IPS DF 6.9 (cell line): ENCODE measurements at regions not wholly inside any gene's neighbourhood (a gene's known extent, or its start where the extent isn't known, plus 50 kb on each side); places are given as distances from the start of the nearest gene placed in this dataset.

Source experiments
- DNase-seq: peaks from one replicate; pipeline ENCODE4 v3.0.0-alpha.2; 2013; ENCODE audit warnings: low read depth, low spot score
- H3K27ac ChIP-seq: one replicate; pipeline ENCODE4 v1.5.1; 2013; ENCODE audit warnings: low read length, control low read depth
- H3K27me3 ChIP-seq: 2 replicates; pipeline ENCODE4 v1.6.1; 2013; ENCODE audit warnings: mild to moderate bottlenecking, low read length; ENCODE audit not compliant: control insufficient read depth, insufficient read depth
- H3K36me3 ChIP-seq: 2 replicates; pipeline ENCODE4 v1.6.1; 2013; ENCODE audit warnings: low read length; ENCODE audit not compliant: control insufficient read depth, insufficient read depth
- H3K4me1 ChIP-seq: 2 replicates; pipeline ENCODE4 v1.6.1; 2013; ENCODE audit warnings: low read length; ENCODE audit not compliant: control insufficient read depth, insufficient read depth
- H3K4me3 ChIP-seq: 2 replicates; pipeline ENCODE4 v1.5.1; 2013; ENCODE audit warnings: mild to moderate bottlenecking, low read length
- H3K9me3 ChIP-seq: 2 replicates; pipeline ENCODE4 v1.6.1; 2013; ENCODE audit warnings: low read length, inconsistent platforms; ENCODE audit not compliant: control insufficient read depth, insufficient read depth
- WGBS: extraction: QIAGEN DNeasy Blood & Tissue Kit; methylation state at CpG from one replicate; pipeline ENCODE4 v1.1.7; 2013; ENCODE audit warnings: mixed read lengths, missing lambda C conversion rate; ENCODE audit not compliant: insufficient read length, insufficient coverage; 5-methylcytosine and 5-hydroxymethylcytosine counted together

DNA sequence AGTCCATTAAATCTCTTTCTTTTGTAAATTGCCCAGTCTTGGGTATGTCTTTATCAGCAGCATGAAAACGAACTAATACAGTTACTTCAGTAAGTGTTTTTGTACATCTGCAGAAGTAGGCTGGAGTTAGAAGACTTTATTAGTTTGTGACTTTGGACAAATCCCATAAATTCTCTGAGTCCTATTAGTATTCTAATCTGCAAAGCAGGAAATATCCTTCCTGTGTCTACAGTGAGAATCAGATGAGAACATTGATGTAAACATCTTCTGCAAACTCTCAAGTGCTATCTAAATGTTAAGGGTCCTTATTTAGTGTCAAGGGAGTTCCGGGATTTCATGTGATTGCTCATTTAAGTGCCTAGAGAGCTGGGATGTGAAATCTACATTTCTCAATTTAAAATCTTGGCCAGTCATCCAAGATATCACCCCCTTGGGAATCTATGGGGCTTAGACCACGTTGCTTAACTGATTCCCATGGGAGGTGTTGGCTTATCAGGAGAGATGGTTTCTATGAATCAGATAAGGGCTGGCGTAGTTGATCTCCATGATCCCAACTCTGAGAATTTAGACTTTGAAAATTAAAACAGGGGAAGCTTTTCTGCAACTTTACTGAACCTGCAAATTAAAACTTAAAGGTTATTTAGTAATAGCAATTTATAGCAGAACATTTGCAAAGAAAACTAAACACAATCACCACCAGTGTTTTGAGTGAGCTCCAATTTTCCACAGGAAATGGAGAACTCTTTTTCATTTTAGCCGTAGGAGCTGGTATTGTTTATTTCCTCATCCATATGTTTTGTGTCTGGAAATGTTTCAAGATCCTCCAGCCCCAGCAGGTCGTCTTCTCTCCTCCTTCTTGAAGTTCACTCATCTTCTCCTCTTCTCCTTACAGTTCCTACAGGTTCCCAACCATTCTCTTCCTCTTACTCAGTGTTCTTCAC, 241.6 kb upstream of the CD180 start:
- Histone ChIP-seq H3K27me3 (no peaks in the 10 kb centered on the region), H3K4me3 (no peak overlapping the region), H3K9me3 (no peaks in the 10 kb centered on the region), H3K27ac (no peak overlapping the region), H3K4me1 (no peaks in the 10 kb centered on the region), H3K36me3 (no peaks in the 10 kb centered on the region)
- no CpG with 5 or more reads among the region's 6 CpGs for WGBS
- DNase-seq, result no peak

- no CpG with 5 or more reads among the region's 2 CpGs for WGBS
- no peak for DNase-seq
These were observed 238.4 kb upstream of the CD180 start for GRCh38 chr5:67435032-67435431.

DNA sequence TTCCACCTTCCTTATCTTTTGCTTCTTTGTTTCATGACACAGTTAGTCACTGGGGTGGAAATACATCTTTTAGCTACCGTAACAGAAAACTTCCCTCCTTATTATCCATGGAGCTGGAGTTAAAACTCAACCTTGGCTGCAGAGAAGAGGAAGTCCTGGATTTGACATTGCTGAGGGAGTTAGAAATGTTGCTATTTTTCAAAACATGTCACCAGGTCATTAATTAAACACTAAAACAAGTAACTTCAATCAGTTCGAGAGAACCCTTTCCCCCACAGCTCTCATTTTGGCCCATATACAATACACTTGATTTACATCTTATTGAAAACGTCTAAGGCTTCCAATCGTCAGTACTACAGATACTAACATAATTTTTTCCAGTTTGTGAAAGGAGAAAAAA, 237.9 kb upstream of the CD180 start:
- no peak for DNase-seq
- Histone ChIP-seq H3K36me3 (no peaks in the 10 kb centered on the region), H3K4me1 (no peaks in the 10 kb centered on the region)

More at GRCh38 chr5:67435032-67435431, 238.4 kb upstream of the CD180 start:
- Histone ChIP-seq H3K4me1 (no peaks in the 10 kb centered on the region), H3K4me3 (no peak overlapping the region), H3K36me3 (no peaks in the 10 kb centered on the region), H3K27me3 (no peaks in the 10 kb centered on the region), H3K27ac (no peak overlapping the region), H3K9me3 (no peaks in the 10 kb centered on the region)

GRCh38 chr5:67432606-67433005, 236.0 kb upstream of the CD180 start:
- no peak for DNase-seq
- Histone ChIP-seq H3K36me3 (no peaks in the 10 kb centered on the region), H3K27ac (no peak overlapping the region), H3K9me3 (no peaks in the 10 kb centered on the region), H3K4me1 (no peaks in the 10 kb centered on the region), H3K4me3 (no peak overlapping the region), H3K27me3 (no peaks in the 10 kb centered on the region)
- WGBS, result no CpG with 5 or more reads among the region's 3 CpGs

More for the DNA sequence above, 237.9 kb upstream of the CD180 start:
- WGBS, result no CpG with 5 or more reads among the region's 4 CpGs
- H3K4me3 ChIP-seq, result no peak overlapping the region
- no peaks in the 10 kb centered on the region for H3K27me3 ChIP-seq
- no peaks in the 10 kb centered on the region for H3K9me3 ChIP-seq
- no peak overlapping the region for H3K27ac ChIP-seq

GRCh38 chr5:67431191-67431590, 234.6 kb upstream of the CD180 start:
- Histone ChIP-seq H3K36me3 (no peaks in the 10 kb centered on the region), H3K4me1 (no peaks in the 10 kb centered on the region), H3K4me3 (no peak overlapping the region), H3K27me3 (no peaks in the 10 kb centered on the region), H3K9me3 (no peaks in the 10 kb centered on the region), H3K27ac (no peak overlapping the region)
- no peak for DNase-seq
- no CpG with 5 or more reads among the region's 4 CpGs for WGBS

DNA sequence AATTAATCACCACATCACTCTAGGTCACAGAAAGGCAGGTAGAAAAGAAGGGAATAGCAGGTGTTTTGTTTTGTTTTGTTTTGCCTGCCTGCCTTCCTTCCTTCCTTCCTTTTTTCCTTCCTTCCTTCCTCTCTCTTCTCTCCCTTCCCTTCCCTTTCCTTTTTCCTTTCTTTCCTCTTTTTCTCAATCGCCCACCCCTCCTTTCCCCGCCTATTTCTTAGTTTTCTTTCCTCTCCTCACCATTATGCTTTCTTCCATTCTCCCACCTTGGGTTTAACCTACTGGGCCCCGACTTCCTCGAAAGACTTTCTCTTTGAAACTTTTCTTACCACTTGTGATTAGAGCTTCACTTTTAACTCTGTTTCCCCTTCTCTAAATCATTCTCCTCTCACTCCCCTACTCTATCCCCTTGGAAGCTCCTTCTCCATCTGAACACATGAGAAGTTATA, 231.3 kb upstream of the CD180 start:
- Histone ChIP-seq H3K27me3 (no peaks in the 10 kb centered on the region), H3K4me1 (no peaks in the 10 kb centered on the region), H3K9me3 (no peaks in the 10 kb centered on the region), H3K4me3 (no peak overlapping the region), H3K36me3 (no peaks in the 10 kb centered on the region), H3K27ac (no peak overlapping the region)
- no peak for DNase-seq
- 100% methylated on average over 2 of the region's 4 CpGs for WGBS

DNA sequence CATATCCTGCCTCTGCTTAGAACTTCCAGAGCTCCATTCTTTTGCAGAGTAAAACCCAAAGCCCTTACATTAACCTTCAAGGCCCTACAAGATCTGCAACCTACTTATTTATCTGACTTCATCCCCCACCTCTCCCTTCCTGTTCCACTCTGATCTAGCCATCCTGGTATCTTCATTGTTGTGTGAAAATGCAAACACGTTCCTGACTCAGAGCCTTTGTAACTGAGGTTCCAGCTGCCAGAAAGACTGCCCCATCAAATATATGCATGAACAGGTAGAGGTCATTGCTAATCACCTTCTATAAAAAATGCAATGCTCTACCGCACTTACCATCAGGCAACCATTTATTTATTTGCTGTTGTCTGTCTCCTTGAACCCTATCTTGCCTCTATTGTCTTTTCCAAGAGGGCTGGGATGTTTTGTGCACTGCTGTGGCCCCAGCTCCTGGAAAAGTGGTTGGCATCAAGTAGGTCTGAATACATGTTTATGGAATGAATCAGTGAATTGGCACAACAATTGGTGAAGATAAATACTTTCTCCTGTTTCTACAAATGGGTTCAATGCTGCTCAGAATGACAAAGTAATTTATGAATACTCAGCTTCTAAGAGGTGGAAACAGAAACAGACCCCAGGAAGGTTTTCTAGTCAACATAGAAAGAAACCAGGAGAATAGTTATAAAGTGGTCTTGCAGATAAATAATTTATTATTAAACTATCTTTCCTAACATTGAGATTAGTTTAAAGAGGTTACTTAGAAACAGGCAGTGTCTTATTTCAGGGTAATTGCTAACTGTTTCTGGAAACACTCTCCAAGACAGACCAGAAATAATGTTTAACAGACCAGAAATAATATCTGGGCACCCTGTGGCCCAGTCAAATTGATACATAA, 230.6 kb upstream of the CD180 start:
- no peaks in the 10 kb centered on the region for H3K36me3 ChIP-seq
- H3K4me1 ChIP-seq, result no peaks in the 10 kb centered on the region
- no peaks in the 10 kb centered on the region for H3K9me3 ChIP-seq
- no CpG with 5 or more reads among the region's 2 CpGs for WGBS
- no peak for DNase-seq
- no peak overlapping the region for H3K27ac ChIP-seq
- H3K4me3 ChIP-seq, result no peak overlapping the region
- no peaks in the 10 kb centered on the region for H3K27me3 ChIP-seq

- H3K36me3 ChIP-seq, result no peaks in the 10 kb centered on the region
- H3K27me3 ChIP-seq, result no peaks in the 10 kb centered on the region
- no peaks in the 10 kb centered on the region for H3K9me3 ChIP-seq
- H3K27ac ChIP-seq, result no peak overlapping the region
- WGBS, result no CpG with 5 or more reads among the region's 1 CpG
- no peaks in the 10 kb centered on the region for H3K4me1 ChIP-seq
- no peak overlapping the region for H3K4me3 ChIP-seq
- DNase-seq, result no peak
These were observed 228.9 kb upstream of the CD180 start for GRCh38 chr5:67425514-67425913.

GRCh38 chr5:67417839-67418238, 221.2 kb upstream of the CD180 start:
- no CpG with 5 or more reads among the region's 2 CpGs for WGBS
- H3K27me3 ChIP-seq, result no peaks in the 10 kb centered on the region
- H3K9me3 ChIP-seq, result no peaks in the 10 kb centered on the region
- peaks cover 1% of the 10 kb centered on the region; the same call in 1 of the 2 replicates for H3K4me1 ChIP-seq
- H3K36me3 ChIP-seq, result no peaks in the 10 kb centered on the region
- DNase-seq, result no peak
- H3K4me3 ChIP-seq, result no peak overlapping the region
- H3K27ac ChIP-seq, result no peak overlapping the region

DNA sequence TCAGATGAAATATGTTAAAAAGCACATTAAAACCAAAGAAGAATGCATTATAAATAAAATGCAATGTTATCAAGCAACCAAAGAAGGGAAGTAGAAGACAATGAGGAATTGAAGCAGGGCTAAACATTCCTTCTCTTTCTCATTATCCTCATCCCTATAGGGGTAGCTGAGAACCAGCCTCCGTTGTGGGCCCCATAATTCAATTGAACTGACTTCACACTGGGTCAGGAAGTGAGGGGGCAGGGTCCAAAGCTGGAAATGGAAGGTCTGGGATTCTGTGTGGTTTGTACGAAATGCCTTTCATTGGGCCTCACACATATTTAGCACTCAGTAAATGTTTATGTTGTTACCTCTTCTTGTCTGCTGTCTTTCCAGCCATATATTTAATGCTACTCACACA, 220.4 kb upstream of the CD180 start:
- no peaks in the 10 kb centered on the region for H3K27me3 ChIP-seq
- no peaks in the 10 kb centered on the region for H3K9me3 ChIP-seq
- H3K4me1 ChIP-seq, result peaks cover 1% of the 10 kb centered on the region; the same call in 1 of the 2 replicates
- no CpG with 5 or more reads among the region's 2 CpGs for WGBS
- DNase-seq, result no peak
- H3K4me3 ChIP-seq, result no peak overlapping the region
- no peak overlapping the region for H3K27ac ChIP-seq
- no peaks in the 10 kb centered on the region for H3K36me3 ChIP-seq
